GM12865 (cell line): ENCODE measurements at regions not wholly inside any gene's neighbourhood (a gene's known extent, or its start where the extent isn't known, plus 50 kb on each side); places are given as distances from the start of the nearest gene placed in this dataset.

ENCODE experiments used
- DNase-seq: peaks from one replicate; pipeline ENCODE4 v3.0.0; 2010; ENCODE audit warnings: low read depth
- H3K4me3 ChIP-seq: 2 replicates; pipeline ENCODE4 v1.5.1; 2011; ENCODE audit warnings: mild to moderate bottlenecking, low read depth, low read length, control low read depth
- TF ChIP-seq, protein P1 (sequence below): IDR thresholded peaks from 2 replicates; pipeline ENCODE4 v1.5.1; 2011; ENCODE audit warnings: low read length, control low read depth, low read depth, inconsistent platforms; ENCODE audit not compliant: insufficient read depth; ENCODE audit errors: missing control alignments

DNA sequence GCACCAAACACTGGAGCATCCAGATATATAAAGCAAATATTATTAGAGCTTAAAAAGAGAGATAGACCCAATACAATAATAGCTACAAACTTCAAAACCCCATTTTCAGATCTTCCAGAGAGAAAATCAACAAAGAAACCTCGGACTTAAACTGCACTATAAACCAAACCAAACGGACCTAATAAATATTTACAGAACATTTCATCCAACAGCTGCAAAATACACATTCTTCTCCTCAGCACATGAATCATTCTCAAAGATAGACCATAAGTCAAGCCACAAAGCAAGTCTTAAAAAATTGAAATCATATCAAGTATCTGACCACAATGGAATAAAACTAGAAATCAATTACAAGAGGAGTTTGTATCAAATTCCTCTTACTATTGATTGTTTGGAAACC is 140.2 kb upstream of the OTOS start:
- DNase-seq = no peak
- TF ChIP-seq, protein P1, sequence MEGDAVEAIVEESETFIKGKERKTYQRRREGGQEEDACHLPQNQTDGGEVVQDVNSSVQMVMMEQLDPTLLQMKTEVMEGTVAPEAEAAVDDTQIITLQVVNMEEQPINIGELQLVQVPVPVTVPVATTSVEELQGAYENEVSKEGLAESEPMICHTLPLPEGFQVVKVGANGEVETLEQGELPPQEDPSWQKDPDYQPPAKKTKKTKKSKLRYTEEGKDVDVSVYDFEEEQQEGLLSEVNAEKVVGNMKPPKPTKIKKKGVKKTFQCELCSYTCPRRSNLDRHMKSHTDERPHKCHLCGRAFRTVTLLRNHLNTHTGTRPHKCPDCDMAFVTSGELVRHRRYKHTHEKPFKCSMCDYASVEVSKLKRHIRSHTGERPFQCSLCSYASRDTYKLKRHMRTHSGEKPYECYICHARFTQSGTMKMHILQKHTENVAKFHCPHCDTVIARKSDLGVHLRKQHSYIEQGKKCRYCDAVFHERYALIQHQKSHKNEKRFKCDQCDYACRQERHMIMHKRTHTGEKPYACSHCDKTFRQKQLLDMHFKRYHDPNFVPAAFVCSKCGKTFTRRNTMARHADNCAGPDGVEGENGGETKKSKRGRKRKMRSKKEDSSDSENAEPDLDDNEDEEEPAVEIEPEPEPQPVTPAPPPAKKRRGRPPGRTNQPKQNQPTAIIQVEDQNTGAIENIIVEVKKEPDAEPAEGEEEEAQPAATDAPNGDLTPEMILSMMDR = no peak
- no peak overlapping the region for H3K4me3 ChIP-seq

DNA sequence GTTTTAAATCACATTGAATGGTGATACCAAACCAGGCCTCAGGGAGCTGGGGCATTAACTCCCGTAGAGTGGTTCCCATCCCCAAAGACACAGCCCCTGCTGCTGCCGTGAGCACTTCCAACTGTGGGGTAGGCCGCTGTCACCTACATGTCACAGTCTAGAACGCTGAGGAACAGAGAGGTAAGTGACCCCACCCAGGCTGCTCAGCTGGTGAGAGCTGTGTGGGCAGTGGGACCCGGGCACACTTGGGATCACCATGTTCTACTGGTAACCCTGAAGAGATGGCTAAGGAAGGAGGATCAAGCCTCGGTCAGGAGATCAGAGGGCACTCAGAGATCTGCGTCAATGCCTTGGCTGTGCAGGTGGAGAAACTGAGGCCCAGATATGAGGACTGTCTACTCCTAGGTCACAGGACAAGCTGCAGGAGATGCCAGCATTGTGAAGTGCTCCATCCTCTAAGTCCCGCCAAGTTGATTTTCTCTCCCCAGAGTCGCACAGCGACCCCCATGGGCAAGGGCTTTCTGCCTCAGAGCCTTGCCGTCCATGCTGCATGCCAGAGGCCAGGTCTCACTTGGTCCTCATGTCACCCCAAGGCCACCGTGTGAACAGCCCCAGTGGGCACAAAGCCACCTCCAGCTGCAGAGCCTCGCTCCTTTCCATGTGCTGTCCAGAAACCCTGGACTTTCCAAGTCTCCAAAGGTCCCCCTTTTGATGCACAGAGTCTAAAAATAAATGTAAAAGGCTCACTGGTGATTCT is 144.2 kb upstream of the OTOS start:
- H3K4me3 ChIP-seq = no peak overlapping the region
- DNase-seq = no peak
- TF ChIP-seq, protein P1 = no peak

DNA sequence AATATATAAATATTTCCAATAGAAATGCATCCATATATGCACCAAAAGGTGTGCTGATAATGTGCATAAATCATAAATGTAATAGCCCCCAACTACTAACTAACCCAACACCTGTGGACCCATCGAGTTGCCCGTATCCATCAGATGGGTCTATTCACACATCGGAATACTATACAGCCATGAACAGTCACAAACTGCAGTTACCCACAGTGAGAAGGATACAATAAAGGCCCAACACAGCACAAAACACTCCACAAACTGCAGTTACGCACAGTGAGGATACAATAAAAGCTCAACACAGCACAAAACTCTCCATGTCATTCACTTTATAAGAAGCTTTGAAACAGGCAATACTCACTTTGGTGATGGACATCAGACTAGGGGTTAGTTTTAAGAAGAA is 145.3 kb upstream of the OTOS start:
- DNase-seq = no peak
- H3K4me3 ChIP-seq = no peak overlapping the region
- TF ChIP-seq, protein P1 = no peak

DNA sequence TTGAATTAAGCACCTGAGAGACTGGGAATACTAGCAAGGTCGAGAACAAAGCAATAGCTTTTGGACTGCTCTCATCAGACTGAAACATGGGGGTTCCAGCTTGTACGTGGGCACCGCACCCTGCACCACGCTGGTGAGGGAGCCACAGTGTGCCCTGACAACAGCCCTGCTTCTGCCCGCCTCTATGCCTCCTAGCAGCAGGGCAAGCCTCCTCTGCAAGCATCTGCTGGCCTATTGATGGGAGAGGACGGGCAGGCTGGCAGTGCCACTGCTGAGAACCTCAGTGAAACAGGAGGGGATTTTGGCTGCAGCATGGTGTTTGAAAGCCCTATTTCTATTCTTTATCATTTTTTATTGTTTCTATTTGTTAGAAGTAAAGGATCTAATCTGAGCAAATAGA is 146.1 kb upstream of the OTOS start:
- TF ChIP-seq, protein P1 = no peak
- no peak overlapping the region for H3K4me3 ChIP-seq
- DNase-seq = no peak

DNA sequence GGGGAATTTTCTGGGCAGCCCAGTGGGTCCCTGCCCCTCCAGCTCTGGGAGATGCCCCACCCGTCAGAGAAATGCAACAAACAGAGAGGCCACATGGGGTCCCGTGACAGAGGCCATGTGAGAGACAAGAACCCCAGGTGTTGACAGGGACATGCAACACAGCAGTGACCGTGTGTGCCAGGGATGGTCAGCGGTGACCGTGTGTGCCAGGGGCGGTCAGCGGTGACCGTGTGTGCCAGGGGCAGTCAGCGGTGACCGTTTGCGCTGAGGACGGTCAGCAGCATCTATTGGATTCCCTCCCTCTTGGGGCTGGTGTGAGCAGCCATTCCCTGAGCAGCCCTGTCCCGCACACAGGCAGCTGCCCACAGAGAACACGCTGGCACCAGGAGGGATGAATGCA is 146.6 kb upstream of the OTOS start:
- DNase-seq = no peak
- TF ChIP-seq, protein P1 = no peak
- no peak overlapping the region for H3K4me3 ChIP-seq

DNA sequence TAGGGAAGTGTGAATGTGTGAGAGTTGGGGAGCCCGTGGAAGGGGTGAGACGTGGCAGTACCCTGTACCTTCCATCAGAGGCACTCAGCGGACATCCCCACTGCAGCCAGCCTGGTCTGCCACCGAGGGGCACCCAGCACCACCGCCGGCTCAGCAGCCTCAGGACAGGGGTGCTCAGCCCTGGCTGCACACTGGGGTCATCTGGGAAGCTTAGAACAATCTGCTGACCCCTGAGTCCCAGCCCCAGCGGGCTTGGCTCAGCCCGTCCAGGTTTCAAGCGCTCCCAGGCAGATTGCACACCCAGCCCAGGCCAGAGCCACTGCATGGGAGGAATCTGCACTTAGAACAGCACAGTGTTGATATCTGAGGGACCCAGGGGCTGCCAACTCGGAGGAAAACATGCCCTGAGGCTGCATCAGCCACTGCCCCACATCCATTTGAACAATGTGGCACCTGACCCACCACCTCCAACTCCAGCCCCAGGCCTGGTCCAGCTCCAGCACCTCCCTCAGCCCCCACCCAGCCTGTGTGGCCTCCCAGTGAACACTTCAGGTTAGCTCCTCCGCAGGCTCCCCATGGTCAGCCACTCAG is 147.1 kb upstream of the OTOS start:
- no peak overlapping the region for H3K4me3 ChIP-seq
- no peak for DNase-seq
- TF ChIP-seq, protein P1 = no peak

DNA sequence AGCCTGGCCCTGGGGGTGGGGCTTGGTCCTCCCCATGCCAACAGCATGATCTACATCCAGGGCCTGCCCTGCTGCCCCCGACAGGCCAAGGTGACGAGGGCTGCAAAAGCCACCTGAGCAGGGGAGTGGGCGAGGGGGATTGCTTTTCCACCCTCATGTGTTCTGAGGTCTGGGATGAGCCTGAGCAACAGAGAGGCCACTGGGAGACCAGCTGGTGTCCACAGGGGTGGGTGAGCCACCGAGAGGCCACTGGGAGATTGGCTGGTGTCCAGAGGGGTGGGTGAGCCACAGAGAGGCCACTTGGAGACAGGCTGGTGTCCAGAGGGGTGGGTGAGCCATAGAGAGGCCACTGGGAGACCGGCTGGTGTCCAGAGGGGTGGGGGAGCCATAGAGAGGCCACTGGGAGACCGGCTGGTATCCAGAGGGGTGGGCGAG is 147.4 kb upstream of the GPC1 start:
- H3K4me3 ChIP-seq = no peak overlapping the region
- no peak for DNase-seq
- TF ChIP-seq, protein P1 = no peak
